Lower leg skin (tissue), 4 donors: ENCODE measurements at regions not wholly inside any gene's neighbourhood (a gene's known extent, or its start where the extent isn't known, plus 50 kb on each side); places are given as distances from the start of the nearest gene placed in this dataset.
"Not testable (repeated sequence)": the region's sequence is repeated elsewhere in the genome, so short reads cannot be mapped to it uniquely, and the experiment has no call there.

ENCODE experiments used
- DNase-seq, 2 donors: peaks; one replicate each; pipeline ENCODE4 v3.0.0-alpha.2; 2019; ENCODE audit warnings: low spot score in 2 of 2
- H3K4me3 ChIP-seq: fragments of 200-600 bp; sonication (generic); 2 replicates; pipeline ENCODE4 v1.5.1; 2017; ENCODE audit warnings: mild to moderate bottlenecking, low read depth; ENCODE audit not compliant: poor library complexity, severe bottlenecking
- CTCF ChIP-seq, 3 donors: fragments of 450-650 bp; IDR thresholded peaks; one replicate each; pipeline ENCODE4 v1.5.1; 2016; ENCODE audit warnings: antibody characterized with exemption in 3 of 3, mild to moderate bottlenecking in 3 of 3, moderate library complexity in 2 of 3
- POLR2A ChIP-seq, 2 donors: fragments of 450-650 bp; IDR thresholded peaks; one replicate each; pipeline ENCODE4 v1.6.1; 2016 to 2017; ENCODE audit warnings: antibody characterized with exemption in 2 of 2, mild to moderate bottlenecking in 1 of 2, moderate library complexity in 1 of 2
- WGBS, 2 donors: methylation state at CpG; one replicate each; pipeline ENCODE4 v1.1.5; 2018; 5-methylcytosine and 5-hydroxymethylcytosine counted together
- intact Hi-C: fragments of 100-400 bp; cut with DNase I; formaldehyde crosslinking; loops from one replicate; pipeline ENCODE4 v1.15.0; 2023; ENCODE audit warnings: low total_unique reads

- no peak for DNase-seq
- intact Hi-C loops = no loop called here
- TF ChIP-seq POLR2A (IDR thresholded peaks at IDR 0.05) (no peak), CTCF (IDR thresholded peaks at IDR 0.05) (no peak)
- no peak overlapping the region for H3K4me3 ChIP-seq
- WGBS, 2 donors = 88% methylated on average over 3 of the region's 3 CpGs
These were observed 785.0 kb downstream of the NR4A2 start for GRCh38 chr2:155547571-155547970.

GRCh38 chr2:155546721-155547555 is 785.6 kb downstream of the NR4A2 start:
- DNase-seq = no peak
- H3K4me3 ChIP-seq = no peak overlapping the region

GRCh38 chr2:155539028-155539427 is 793.5 kb downstream of the NR4A2 start:
- H3K4me3 ChIP-seq, intact Hi-C loops, DNase-seq: not testable (repeated sequence)
- 90 to 92% methylated on average over 5 of the region's 5 CpGs for WGBS, 2 donors

More at GRCh38 chr2:155546721-155547555, 785.6 kb downstream of the NR4A2 start:
- TF ChIP-seq POLR2A (IDR thresholded peaks at IDR 0.05) (no peak), CTCF (IDR thresholded peaks at IDR 0.05) (no peak)
- 54 to 71% methylated on average over 11 of the region's 11 CpGs for WGBS, 2 donors
- intact Hi-C loops = no loop called here

GRCh38 chr2:155528034-155528433 is 804.5 kb downstream of the NR4A2 start:
- no peak for DNase-seq
- TF ChIP-seq POLR2A (IDR thresholded peaks at IDR 0.05) = no peak
- no peak for TF ChIP-seq CTCF (IDR thresholded peaks at IDR 0.05)
- H3K4me3 ChIP-seq = no peak overlapping the region
- 83 to 94% methylated on average over 1 of the region's 1 CpG for WGBS, 2 donors
- intact Hi-C loops = no loop called here

- 70 to 78% methylated on average over 4 of the region's 4 CpGs for WGBS, 2 donors
- H3K4me3 ChIP-seq = no peak overlapping the region
- intact Hi-C loops = no loop called here
- DNase-seq = no peak
- no peak for TF ChIP-seq POLR2A (IDR thresholded peaks at IDR 0.05)
- TF ChIP-seq CTCF (IDR thresholded peaks at IDR 0.05) = no peak
These were observed 807.3 kb downstream of the NR4A2 start for GRCh38 chr2:155525199-155525598.

- TF ChIP-seq POLR2A (IDR thresholded peaks at IDR 0.05) (no peak), CTCF (IDR thresholded peaks at IDR 0.05) (no peak)
These were observed 812.9 kb downstream of the NR4A2 start for GRCh38 chr2:155519529-155520130.

More at GRCh38 chr2:155519529-155520130, 812.9 kb downstream of the NR4A2 start:
- 81 to 93% methylated on average over 2 of the region's 2 CpGs for WGBS, 2 donors
- intact Hi-C loops = no loop called here
- H3K4me3 ChIP-seq = no peak overlapping the region
- no peak for DNase-seq
